H9 (cell line): ENCODE measurements at regions not wholly inside any gene's neighbourhood (a gene's known extent, or its start where the extent isn't known, plus 50 kb on each side); places are given as distances from the start of the nearest gene placed in this dataset.

ENCODE experiments used
- DNase-seq: peaks from one replicate; pipeline ENCODE4 v3.0.0-alpha.2; 2017
- H2AFZ ChIP-seq: one replicate; pipeline ENCODE4 v1.6.1; 2013; ENCODE audit warnings: mild to moderate bottlenecking, low read length, control low read depth, moderate library complexity
- H2AK5ac ChIP-seq: 2 replicates; pipeline ENCODE4 v1.6.1; 2013; ENCODE audit warnings: low read length, control low read depth, mixed read lengths; ENCODE audit not compliant: insufficient read length
- H2BK120ac ChIP-seq: one replicate; pipeline ENCODE4 v1.6.1; 2013; ENCODE audit warnings: low read depth, mild to moderate bottlenecking, low read length, control low read depth, inconsistent platforms; ENCODE audit not compliant: poor library complexity, severe bottlenecking
- H2BK12ac ChIP-seq: 2 replicates; pipeline ENCODE4 v1.6.1; 2013; ENCODE audit warnings: low read length, control low read depth, mixed read lengths, low read depth; ENCODE audit not compliant: insufficient read length
- H2BK15ac ChIP-seq: 2 replicates; pipeline ENCODE4 v1.6.1; 2013; ENCODE audit warnings: low read depth, low read length, control low read depth
- H2BK20ac ChIP-seq: one replicate; pipeline ENCODE4 v1.6.1; 2013; ENCODE audit warnings: low read depth, mild to moderate bottlenecking, low read length, control low read depth, inconsistent platforms; ENCODE audit not compliant: poor library complexity, severe bottlenecking
- H2BK5ac ChIP-seq: 2 replicates; pipeline ENCODE4 v1.6.1; 2013; ENCODE audit warnings: low read length, control low read depth, mixed read lengths; ENCODE audit not compliant: insufficient read length
- H3K14ac ChIP-seq: 2 replicates; pipeline ENCODE4 v1.6.1; 2013; ENCODE audit warnings: low read length, control low read depth; ENCODE audit not compliant: insufficient read depth
- H3K18ac ChIP-seq: 2 replicates; pipeline ENCODE4 v1.6.1; 2013; ENCODE audit warnings: low read depth, mild to moderate bottlenecking, mixed read lengths, low read length, control low read depth; ENCODE audit not compliant: insufficient read length
- H3K23ac ChIP-seq: 2 replicates; pipeline ENCODE4 v1.6.1; 2013; ENCODE audit warnings: low read length, control low read depth, mixed read lengths, low read depth; ENCODE audit not compliant: insufficient read length
- H3K23me2 ChIP-seq: 2 replicates; pipeline ENCODE4 v1.6.1; 2013; ENCODE audit warnings: low read depth, mild to moderate bottlenecking, mixed read lengths, low read length, control low read depth; ENCODE audit not compliant: insufficient read length, poor library complexity, severe bottlenecking
- H3K27ac ChIP-seq: 2 replicates; pipeline ENCODE4 v1.5.1; 2013; ENCODE audit warnings: low read length, control low read depth, mixed read lengths, low read depth; ENCODE audit not compliant: insufficient read length
- H3K27me3 ChIP-seq: 2 replicates; pipeline ENCODE4 v1.6.1; 2013; ENCODE audit warnings: low read length, control low read depth, inconsistent platforms; ENCODE audit not compliant: insufficient read depth
- H3K4ac ChIP-seq: 2 replicates; pipeline ENCODE4 v1.6.1; 2013; ENCODE audit warnings: low read depth, mild to moderate bottlenecking, control low read depth, inconsistent platforms, low read length, moderate library complexity
- H3K4me1 ChIP-seq: 2 replicates; pipeline ENCODE4 v1.6.1; 2013; ENCODE audit warnings: low read length, control low read depth, inconsistent platforms; ENCODE audit not compliant: insufficient read depth
- H3K4me2 ChIP-seq: 2 replicates; pipeline ENCODE4 v1.6.1; 2013; ENCODE audit warnings: low read length, control low read depth, mixed read lengths; ENCODE audit not compliant: insufficient read length, insufficient read depth
- H3K56ac ChIP-seq: 2 replicates; pipeline ENCODE4 v1.6.1; 2013; ENCODE audit warnings: low read depth, mild to moderate bottlenecking, mixed read lengths, low read length, control low read depth; ENCODE audit not compliant: insufficient read length
- H3K79me1 ChIP-seq: 2 replicates; pipeline ENCODE4 v1.6.1; 2013; ENCODE audit warnings: low read depth, mild to moderate bottlenecking, moderate library complexity, low read length, control low read depth, inconsistent platforms; ENCODE audit not compliant: insufficient read depth, poor library complexity, severe bottlenecking
- H3K79me2 ChIP-seq: 2 replicates; pipeline ENCODE4 v1.6.1; 2013; ENCODE audit warnings: low read length, control low read depth, inconsistent platforms; ENCODE audit not compliant: insufficient read depth
- H3K9ac ChIP-seq: 2 replicates; pipeline ENCODE4 v1.6.1; 2013; ENCODE audit warnings: low read length, control low read depth, mixed read lengths; ENCODE audit not compliant: insufficient read length; ENCODE audit errors: extremely low read depth
- H3K9me3 ChIP-seq: one replicate; pipeline ENCODE4 v1.6.1; 2013; ENCODE audit warnings: low read depth, low read length, inconsistent platforms; ENCODE audit not compliant: control insufficient read depth
- H3T11ph ChIP-seq: one replicate; pipeline ENCODE4 v1.6.1; 2013; ENCODE audit warnings: mild to moderate bottlenecking, low read length, control low read depth, inconsistent platforms
- H4K20me1 ChIP-seq: one replicate; pipeline ENCODE4 v1.6.1; 2013; ENCODE audit not compliant: control insufficient read depth, insufficient read length, insufficient read depth
- H4K5ac ChIP-seq: 2 replicates; pipeline ENCODE4 v1.6.1; 2013; ENCODE audit warnings: low read depth, mild to moderate bottlenecking, mixed read lengths, low read length, control low read depth; ENCODE audit not compliant: insufficient read length
- H4K8ac ChIP-seq: replicated peaks from 2 replicates; pipeline ENCODE4 v1.6.1; 2013; ENCODE audit warnings: low read length, control low read depth, mixed read lengths, low read depth; ENCODE audit not compliant: insufficient read length
- H4K91ac ChIP-seq: 2 replicates; pipeline ENCODE4 v1.6.1; 2013; ENCODE audit warnings: low read depth, mild to moderate bottlenecking, moderate library complexity, mixed read lengths, low read length, control low read depth; ENCODE audit not compliant: insufficient read length
- H3K27ac Mint-ChIP-seq, 3 experiments: 2 replicates in 2 of 3; 3 replicates in 1 of 3; pipeline ENCODE4 v1.8.0; 2020 to 2021; ENCODE audit warnings: mixed read lengths in 3 of 3, mild to moderate bottlenecking in 1 of 3, moderate library complexity in 1 of 3
- H3K27me3 Mint-ChIP-seq: 2 replicates; pipeline ENCODE4 v1.8.0; 2021; ENCODE audit warnings: low read depth, mild to moderate bottlenecking, moderate library complexity, mixed read lengths
- H3K36me3 Mint-ChIP-seq, 3 experiments: 2 replicates in 2 of 3; 3 replicates in 1 of 3; pipeline ENCODE4 v1.8.0; 2020 to 2021; ENCODE audit warnings: low read depth in 3 of 3, mixed read lengths in 3 of 3; ENCODE audit not compliant: insufficient read depth in 1 of 3
- H3K4me1 Mint-ChIP-seq, 2 experiments: 2 replicates each; pipeline ENCODE4 v1.8.0; 2020; ENCODE audit warnings: mixed read lengths in 2 of 2
- H3K4me3 Mint-ChIP-seq, 2 experiments: 2 replicates in 1 of 2; 3 replicates in 1 of 2; pipeline ENCODE4 v1.8.0; 2020 to 2021; ENCODE audit warnings: mild to moderate bottlenecking in 2 of 2, mixed read lengths in 2 of 2, moderate library complexity in 1 of 2
- H3K9me3 Mint-ChIP-seq, 2 experiments: 2 replicates in 1 of 2; 3 replicates in 1 of 2; pipeline ENCODE4 v1.8.0; 2020; ENCODE audit warnings: mild to moderate bottlenecking in 2 of 2, mixed read lengths in 2 of 2, moderate library complexity in 1 of 2
- WGBS: extraction: QIAGEN DNeasy Blood & Tissue Kit; methylation state at CpG from one replicate; pipeline ENCODE4 v1.1.7; 2013; ENCODE audit warnings: missing lambda C conversion rate, low lambda C conversion rate, mixed read lengths; ENCODE audit not compliant: insufficient read length; ENCODE audit errors: extremely low coverage; 5-methylcytosine and 5-hydroxymethylcytosine counted together
- TF ChIP-seq, protein P1 (sequence below): fragments of 200-600 bp; sonication (generic); conservative IDR thresholded peaks from 3 replicates; pipeline ENCODE4 v1.8.0; 2021; ENCODE audit warnings: antibody characterized with exemption, mild to moderate bottlenecking

DNA sequence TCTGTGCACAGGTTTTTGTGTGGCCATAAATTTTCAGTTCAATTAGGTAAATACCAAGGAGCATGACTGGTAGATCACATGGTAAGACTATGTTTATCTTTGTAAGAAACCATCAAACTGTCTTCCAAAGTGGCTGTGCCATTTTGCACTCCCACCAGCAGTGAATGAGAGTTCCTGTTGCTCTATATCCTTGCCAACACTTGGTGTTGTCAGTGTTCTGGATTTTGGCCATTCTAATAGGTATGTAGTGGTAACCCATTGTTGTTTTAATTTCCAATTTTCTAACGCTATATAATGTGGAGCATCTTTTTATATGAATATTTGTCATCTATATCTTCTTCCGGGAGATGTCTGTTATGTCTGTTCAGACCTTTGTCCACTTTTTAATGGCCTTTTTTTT is 51.7 kb upstream of the MED4 start:
- Histone ChIP-seq H3K4me1 (no peaks in the 10 kb centered on the region), H2BK120ac (no peak overlapping the region), H2BK5ac (no peak overlapping the region), H3K9me3 (no peaks in the 10 kb centered on the region), H3T11ph (no peak overlapping the region), H2BK20ac (no peak overlapping the region), H2AFZ (no peak overlapping the region), H3K4me2 (no peak overlapping the region), H3K9ac (no peak overlapping the region), H3K23me2 (no peaks in the 10 kb centered on the region), H3K56ac (no peak overlapping the region), H2BK12ac (no peak overlapping the region), H3K4ac (no peak overlapping the region), H4K20me1 (no peaks in the 10 kb centered on the region), H4K91ac (no peak overlapping the region), H4K8ac (no peak overlapping the region), H3K79me2 (no peaks in the 10 kb centered on the region), H3K27ac (no peak overlapping the region), H3K27me3 (no peaks in the 10 kb centered on the region), H3K79me1 (no peaks in the 10 kb centered on the region), H2AK5ac (no peak overlapping the region), H3K14ac (no peak overlapping the region), H2BK15ac (no peak overlapping the region), H3K23ac (no peak overlapping the region), H4K5ac (no peak overlapping the region), H3K18ac (no peak overlapping the region)
- Mint-ChIP-seq H3K27me3 (no peaks in the 10 kb centered on the region; the same call in 1 of the 2 replicates), H3K4me3 (no peak overlapping the region), H3K27ac (no peak overlapping the region), H3K36me3 (peaks cover 0 to 4% (median 0%) of the 10 kb centered on the region in 3 experiments; a peak in 3 of 7 replicates), H3K4me1 (no peaks in the 10 kb centered on the region), H3K9me3 (peaks cover 2 to 3% of the 10 kb centered on the region in 2 experiments; a peak in 3 of 5 replicates)
- WGBS: no CpG with 5 or more reads among the region's 2 CpGs
- DNase-seq: no peak
- TF ChIP-seq, protein P1, sequence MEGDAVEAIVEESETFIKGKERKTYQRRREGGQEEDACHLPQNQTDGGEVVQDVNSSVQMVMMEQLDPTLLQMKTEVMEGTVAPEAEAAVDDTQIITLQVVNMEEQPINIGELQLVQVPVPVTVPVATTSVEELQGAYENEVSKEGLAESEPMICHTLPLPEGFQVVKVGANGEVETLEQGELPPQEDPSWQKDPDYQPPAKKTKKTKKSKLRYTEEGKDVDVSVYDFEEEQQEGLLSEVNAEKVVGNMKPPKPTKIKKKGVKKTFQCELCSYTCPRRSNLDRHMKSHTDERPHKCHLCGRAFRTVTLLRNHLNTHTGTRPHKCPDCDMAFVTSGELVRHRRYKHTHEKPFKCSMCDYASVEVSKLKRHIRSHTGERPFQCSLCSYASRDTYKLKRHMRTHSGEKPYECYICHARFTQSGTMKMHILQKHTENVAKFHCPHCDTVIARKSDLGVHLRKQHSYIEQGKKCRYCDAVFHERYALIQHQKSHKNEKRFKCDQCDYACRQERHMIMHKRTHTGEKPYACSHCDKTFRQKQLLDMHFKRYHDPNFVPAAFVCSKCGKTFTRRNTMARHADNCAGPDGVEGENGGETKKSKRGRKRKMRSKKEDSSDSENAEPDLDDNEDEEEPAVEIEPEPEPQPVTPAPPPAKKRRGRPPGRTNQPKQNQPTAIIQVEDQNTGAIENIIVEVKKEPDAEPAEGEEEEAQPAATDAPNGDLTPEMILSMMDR: no peak
